Omental fat pad (tissue), 3 donors: ENCODE measurements at regions not wholly inside any gene's neighbourhood (a gene's known extent, or its start where the extent isn't known, plus 50 kb on each side); places are given as distances from the start of the nearest gene placed in this dataset.

Experiments
- ATAC-seq: fragments of 150-250 bp; one replicate; pipeline ENCODE4 v1.9.1; 2016; ENCODE audit warnings: mild to moderate bottlenecking, moderate library complexity; ENCODE audit not compliant: low FRiP score
- DNase-seq: peaks from one replicate; pipeline ENCODE4 v3.0.0-alpha.2; 2019; ENCODE audit warnings: low spot score
- CTCF ChIP-seq, 3 donors: fragments of 450-650 bp; IDR thresholded peaks; one replicate each; pipeline ENCODE4 v1.5.1; 2016 to 2017; ENCODE audit warnings: antibody characterized with exemption in 3 of 3, mild to moderate bottlenecking in 3 of 3, moderate library complexity in 2 of 3

GRCh38 chr19:31515931-31516330 is 166.7 kb upstream of the TSHZ3 start:
- TF ChIP-seq CTCF (IDR thresholded peaks at IDR 0.05), result no peak
- DNase-seq, result no peak
- ATAC-seq, result no peak

- DNase-seq (no peak), ATAC-seq (no peak)
- TF ChIP-seq CTCF (IDR thresholded peaks at IDR 0.05), result no peak
Observed at GRCh38 chr19:31516756-31517155, 167.5 kb upstream of the TSHZ3 start.

GRCh38 chr19:31517224-31518180 is 168.3 kb upstream of the TSHZ3 start:
- no peak for DNase-seq
- no peak for ATAC-seq
- TF ChIP-seq CTCF (IDR thresholded peaks at IDR 0.05), result no peak

- no peak for TF ChIP-seq CTCF (IDR thresholded peaks at IDR 0.05)
- ATAC-seq, result no peak
- no peak for DNase-seq
Observed at GRCh38 chr19:31518216-31519020, 169.2 kb upstream of the TSHZ3 start.

- ATAC-seq (no peak), DNase-seq (no peak)
- TF ChIP-seq CTCF (IDR thresholded peaks at IDR 0.05), result no peak
Observed at GRCh38 chr19:31519256-31519655, 170.0 kb upstream of the TSHZ3 start.

- no peak for TF ChIP-seq CTCF (IDR thresholded peaks at IDR 0.05)
- DNase-seq (no peak), ATAC-seq (no peak)
Observed at GRCh38 chr19:31519908-31520307, 170.7 kb upstream of the TSHZ3 start.
